CD4-positive, alpha-beta T cell (primary cell): ENCODE measurements at regions not wholly inside any gene's neighbourhood (a gene's known extent, or its start where the extent isn't known, plus 50 kb on each side); places are given as distances from the start of the nearest gene placed in this dataset.
"Not testable (repeated sequence)": the region's sequence is repeated elsewhere in the genome, so short reads cannot be mapped to it uniquely, and the experiment has no call there.

ENCODE experiments used
- ATAC-seq: fragments of 200-7000 bp; cut with Tn5 transposase; one replicate; pipeline ENCODE4 v1.10.0; 2022; ENCODE audit warnings: mild to moderate bottlenecking; ENCODE audit not compliant: poor library complexity
- CTCF ChIA-PET: fragments of 350-600 bp; sonication (Branson Sonifier 250); formaldehyde crosslinking; loops from one replicate; lab custom pipeline; 2021; ENCODE audit warnings: antibody characterized with exemption, inconsistent platforms; lab: Charles Lee
- POLR2A ChIA-PET: fragments of 350-600 bp; sonication (Branson Sonifier 250); formaldehyde crosslinking; loops from one replicate; lab custom pipeline; 2021; ENCODE audit warnings: antibody characterized with exemption, inconsistent platforms; lab: Charles Lee
- DNase-seq, 14 experiments: peaks; one replicate each; pipeline ENCODE4 v3.0.0-alpha.2; 2013 to 2020; ENCODE audit warnings: mixed read lengths in 2 of 14
- H3K27ac ChIP-seq, 2 donors: one replicate each; pipeline versions ENCODE4 v1.5.1 to v1.7.0; 2013; ENCODE audit warnings: low read length in 2 of 2, low read depth in 1 of 2, mild to moderate bottlenecking in 1 of 2
- H3K27me3 ChIP-seq, 2 experiments: 1 replicate in 1 of 2; 2 replicates in 1 of 2; pipeline versions ENCODE4 v1.6.1 to v1.7.0; 2013; ENCODE audit warnings: low read length in 2 of 2, control low read depth in 1 of 2, mild to moderate bottlenecking in 1 of 2, moderate library complexity in 1 of 2; ENCODE audit not compliant: insufficient read depth in 2 of 2, control insufficient read depth in 1 of 2
- H3K36me3 ChIP-seq: one replicate; pipeline ENCODE4 v1.6.1; 2013; ENCODE audit warnings: low read length, control low read depth; ENCODE audit not compliant: insufficient read depth
- H3K4me1 ChIP-seq: one replicate; pipeline ENCODE4 v1.6.1; 2013; ENCODE audit warnings: low read length, control low read depth; ENCODE audit not compliant: insufficient read depth
- H3K4me3 ChIP-seq: one replicate; pipeline ENCODE4 v1.5.1; 2013; ENCODE audit warnings: mild to moderate bottlenecking, low read length, moderate library complexity
- H3K9me3 ChIP-seq, 2 experiments: 1 replicate in 1 of 2; 2 replicates in 1 of 2; pipeline versions ENCODE4 v1.6.1 to v1.7.0; 2013; ENCODE audit warnings: low read length in 2 of 2, mild to moderate bottlenecking in 2 of 2, control low read depth in 1 of 2, moderate library complexity in 1 of 2; ENCODE audit not compliant: control insufficient read depth in 1 of 2, insufficient read depth in 1 of 2
- H3K27ac Mint-ChIP-seq: one replicate; pipeline ENCODE4 v1.8.0; 2020; ENCODE audit warnings: mixed read lengths
- H3K27me3 Mint-ChIP-seq: one replicate; pipeline ENCODE4 v1.8.0; 2021; ENCODE audit warnings: mixed read lengths
- H3K36me3 Mint-ChIP-seq: one replicate; pipeline ENCODE4 v1.8.0; 2021; ENCODE audit warnings: low read depth, mixed read lengths
- H3K4me1 Mint-ChIP-seq: one replicate; pipeline ENCODE4 v1.8.0; 2021; ENCODE audit warnings: low read depth, mixed read lengths
- H3K4me3 Mint-ChIP-seq: one replicate; pipeline ENCODE4 v1.8.0; 2020; ENCODE audit warnings: mild to moderate bottlenecking, mixed read lengths
- H3K9me3 Mint-ChIP-seq: one replicate; pipeline ENCODE4 v1.8.0; 2020; ENCODE audit warnings: mixed read lengths
- intact Hi-C, 2 experiments: fragments of 100-400 bp; cut with DNase I in 1 of 2; cut with micrococcal nuclease in 1 of 2; formaldehyde crosslinking; loops; one replicate each; pipeline versions ENCODE4 v1.15.1 to v1.9.0; 2023 to 2025; cut with DNase I, micrococcal nuclease
- TF ChIP-seq, protein P1 (sequence below): fragments of 200-600 bp; IDR thresholded peaks from one replicate; pipeline ENCODE4 v1.8.0; 2022; ENCODE audit warnings: antibody characterized with exemption, mild to moderate bottlenecking

GRCh38 chr1:229913489-229913888, 153.5 kb upstream of the GALNT2 start:
- TF ChIP-seq, protein P1, sequence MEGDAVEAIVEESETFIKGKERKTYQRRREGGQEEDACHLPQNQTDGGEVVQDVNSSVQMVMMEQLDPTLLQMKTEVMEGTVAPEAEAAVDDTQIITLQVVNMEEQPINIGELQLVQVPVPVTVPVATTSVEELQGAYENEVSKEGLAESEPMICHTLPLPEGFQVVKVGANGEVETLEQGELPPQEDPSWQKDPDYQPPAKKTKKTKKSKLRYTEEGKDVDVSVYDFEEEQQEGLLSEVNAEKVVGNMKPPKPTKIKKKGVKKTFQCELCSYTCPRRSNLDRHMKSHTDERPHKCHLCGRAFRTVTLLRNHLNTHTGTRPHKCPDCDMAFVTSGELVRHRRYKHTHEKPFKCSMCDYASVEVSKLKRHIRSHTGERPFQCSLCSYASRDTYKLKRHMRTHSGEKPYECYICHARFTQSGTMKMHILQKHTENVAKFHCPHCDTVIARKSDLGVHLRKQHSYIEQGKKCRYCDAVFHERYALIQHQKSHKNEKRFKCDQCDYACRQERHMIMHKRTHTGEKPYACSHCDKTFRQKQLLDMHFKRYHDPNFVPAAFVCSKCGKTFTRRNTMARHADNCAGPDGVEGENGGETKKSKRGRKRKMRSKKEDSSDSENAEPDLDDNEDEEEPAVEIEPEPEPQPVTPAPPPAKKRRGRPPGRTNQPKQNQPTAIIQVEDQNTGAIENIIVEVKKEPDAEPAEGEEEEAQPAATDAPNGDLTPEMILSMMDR: no peak
- Histone ChIP-seq H3K36me3 (no peaks in the 10 kb centered on the region), H3K27me3 (peaks cover 0 to 3% of the 10 kb centered on the region in 2 experiments), H3K27ac (no peak overlapping the region), H3K4me3 (no peak overlapping the region), H3K9me3 (peaks cover 0 to 4% of the 10 kb centered on the region in 2 experiments), H3K4me1 (no peaks in the 10 kb centered on the region)
- ATAC-seq (no peak), DNase-seq (no peak)
- H3K4me1 Mint-ChIP-seq: no peaks in the 10 kb centered on the region
- H3K36me3 Mint-ChIP-seq: no peaks in the 10 kb centered on the region
- POLR2A ChIA-PET: no interaction called here
- H3K9me3 Mint-ChIP-seq: no peaks in the 10 kb centered on the region
- CTCF ChIA-PET: no interaction called here
- no peak overlapping the region for H3K27ac Mint-ChIP-seq
- H3K4me3 Mint-ChIP-seq: no peak overlapping the region
- H3K27me3 Mint-ChIP-seq: no peaks in the 10 kb centered on the region
- intact Hi-C loops: no loop called here

DNA sequence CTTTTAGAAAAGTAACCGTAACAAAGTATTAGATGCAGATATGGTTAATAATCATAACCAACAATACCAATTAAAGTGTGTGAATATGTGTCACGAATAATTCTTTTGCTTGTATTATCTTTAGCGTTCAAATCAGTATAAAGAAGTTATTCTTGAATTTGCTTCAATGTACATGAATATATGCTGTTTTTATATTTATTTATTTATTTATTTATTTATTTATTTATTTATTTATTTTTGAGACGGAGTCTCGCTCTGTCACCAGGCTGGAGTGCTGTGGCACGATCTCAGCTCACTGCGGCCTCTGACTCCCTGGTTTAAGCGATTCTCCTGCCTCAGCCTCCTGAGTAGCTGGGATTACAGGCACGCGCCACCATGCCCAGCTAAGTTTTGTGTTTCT, 147.6 kb upstream of the GALNT2 start:
- H3K27me3 ChIP-seq, H3K27ac Mint-ChIP-seq, CTCF ChIA-PET, H3K36me3 ChIP-seq, POLR2A ChIA-PET, H3K4me1 ChIP-seq, H3K36me3 Mint-ChIP-seq, H3K27ac ChIP-seq, H3K4me1 Mint-ChIP-seq, DNase-seq, H3K27me3 Mint-ChIP-seq, H3K9me3 ChIP-seq, H3K4me3 ChIP-seq, H3K4me3 Mint-ChIP-seq, H3K9me3 Mint-ChIP-seq, intact Hi-C loops, ATAC-seq: not testable (repeated sequence)

GRCh38 chr1:229920683-229921082, 146.4 kb upstream of the GALNT2 start:
- intact Hi-C loops: no loop called here
- Histone ChIP-seq H3K27ac (no peak overlapping the region), H3K9me3 (peaks cover 0 to 4% of the 10 kb centered on the region in 2 experiments), H3K4me3 (no peak overlapping the region), H3K36me3 (no peaks in the 10 kb centered on the region), H3K4me1 (no peaks in the 10 kb centered on the region), H3K27me3 (no peaks in the 10 kb centered on the region)
- TF ChIP-seq, protein P1: no peak
- no peak for ATAC-seq
- Mint-ChIP-seq H3K4me3 (no peak overlapping the region), H3K27ac (no peak overlapping the region), H3K9me3 (no peaks in the 10 kb centered on the region), H3K36me3 (no peaks in the 10 kb centered on the region), H3K27me3 (no peaks in the 10 kb centered on the region), H3K4me1 (no peaks in the 10 kb centered on the region)
- POLR2A ChIA-PET: no interaction called here
- DNase-seq: no peak
- CTCF ChIA-PET: no interaction called here

DNA sequence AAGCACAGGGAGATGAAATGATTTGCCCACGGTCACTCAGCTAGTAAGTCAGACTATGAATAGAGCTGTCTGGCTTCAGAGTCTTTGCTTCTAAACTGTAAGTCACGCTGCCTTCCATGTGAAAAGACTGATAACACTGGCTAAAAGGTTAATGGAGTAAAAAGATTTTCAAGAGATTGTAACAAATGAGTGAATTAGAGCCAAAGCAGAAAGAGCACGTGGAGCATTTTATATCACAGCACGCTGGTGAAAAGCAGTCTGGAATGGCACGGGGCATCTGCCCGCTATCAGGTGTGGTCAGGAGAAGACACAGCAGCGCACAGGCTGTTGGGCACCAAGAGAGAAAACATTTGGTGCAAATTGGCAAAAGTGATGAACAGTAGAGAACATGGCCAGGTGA, 144.8 kb upstream of the GALNT2 start:
- no peaks in the 10 kb centered on the region for H3K9me3 Mint-ChIP-seq
- Histone ChIP-seq H3K36me3 (no peaks in the 10 kb centered on the region), H3K27ac (no peak overlapping the region), H3K27me3 (peaks cover 0 to 4% of the 10 kb centered on the region in 2 experiments), H3K4me3 (no peak overlapping the region), H3K4me1 (no peaks in the 10 kb centered on the region), H3K9me3 (peaks cover 0 to 4% of the 10 kb centered on the region in 2 experiments)
- ChIA-PET POLR2A (no interaction called here), CTCF (no interaction called here)
- DNase-seq (no peak), ATAC-seq (no peak)
- TF ChIP-seq, protein P1: no peak
- H3K4me3 Mint-ChIP-seq: no peak overlapping the region
- H3K27me3 Mint-ChIP-seq: no peaks in the 10 kb centered on the region
- H3K27ac Mint-ChIP-seq: no peak overlapping the region
- no peaks in the 10 kb centered on the region for H3K4me1 Mint-ChIP-seq
- H3K36me3 Mint-ChIP-seq: no peaks in the 10 kb centered on the region
- intact Hi-C loops: no loop called here
